ENCODE measurements at regions not wholly inside any gene's neighbourhood (a gene's known extent, or its start where the extent isn't known, plus 50 kb on each side); places are given as distances from the start of the nearest gene placed in this dataset.

- no peak overlapping the region for H3K27ac Mint-ChIP-seq (ENCODE audit: unreplicated experiment)
- DNase-seq (ENCODE audit: low spot score) = no peak
- H3K27me3 Mint-ChIP-seq (ENCODE audit: low read depth) = peaks cover 6% of the 10 kb centered on the region
- no peaks in the 10 kb centered on the region for H3K36me3 Mint-ChIP-seq (ENCODE audit: low read depth)
- no peaks in the 10 kb centered on the region for H3K9me3 Mint-ChIP-seq (ENCODE audit: low read depth)
- no peaks in the 10 kb centered on the region for H3K4me1 Mint-ChIP-seq (ENCODE audit: low read depth)
- H3K4me3 Mint-ChIP-seq (ENCODE audit: unreplicated experiment) = no peak overlapping the region
- TF ChIP-seq, protein P1, sequence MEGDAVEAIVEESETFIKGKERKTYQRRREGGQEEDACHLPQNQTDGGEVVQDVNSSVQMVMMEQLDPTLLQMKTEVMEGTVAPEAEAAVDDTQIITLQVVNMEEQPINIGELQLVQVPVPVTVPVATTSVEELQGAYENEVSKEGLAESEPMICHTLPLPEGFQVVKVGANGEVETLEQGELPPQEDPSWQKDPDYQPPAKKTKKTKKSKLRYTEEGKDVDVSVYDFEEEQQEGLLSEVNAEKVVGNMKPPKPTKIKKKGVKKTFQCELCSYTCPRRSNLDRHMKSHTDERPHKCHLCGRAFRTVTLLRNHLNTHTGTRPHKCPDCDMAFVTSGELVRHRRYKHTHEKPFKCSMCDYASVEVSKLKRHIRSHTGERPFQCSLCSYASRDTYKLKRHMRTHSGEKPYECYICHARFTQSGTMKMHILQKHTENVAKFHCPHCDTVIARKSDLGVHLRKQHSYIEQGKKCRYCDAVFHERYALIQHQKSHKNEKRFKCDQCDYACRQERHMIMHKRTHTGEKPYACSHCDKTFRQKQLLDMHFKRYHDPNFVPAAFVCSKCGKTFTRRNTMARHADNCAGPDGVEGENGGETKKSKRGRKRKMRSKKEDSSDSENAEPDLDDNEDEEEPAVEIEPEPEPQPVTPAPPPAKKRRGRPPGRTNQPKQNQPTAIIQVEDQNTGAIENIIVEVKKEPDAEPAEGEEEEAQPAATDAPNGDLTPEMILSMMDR (IDR thresholded peaks at IDR 0.05) = no peak
Measured at GRCh38 chr11:44454666-44455065, 110.8 kb upstream of the CD82 start.

DNA sequence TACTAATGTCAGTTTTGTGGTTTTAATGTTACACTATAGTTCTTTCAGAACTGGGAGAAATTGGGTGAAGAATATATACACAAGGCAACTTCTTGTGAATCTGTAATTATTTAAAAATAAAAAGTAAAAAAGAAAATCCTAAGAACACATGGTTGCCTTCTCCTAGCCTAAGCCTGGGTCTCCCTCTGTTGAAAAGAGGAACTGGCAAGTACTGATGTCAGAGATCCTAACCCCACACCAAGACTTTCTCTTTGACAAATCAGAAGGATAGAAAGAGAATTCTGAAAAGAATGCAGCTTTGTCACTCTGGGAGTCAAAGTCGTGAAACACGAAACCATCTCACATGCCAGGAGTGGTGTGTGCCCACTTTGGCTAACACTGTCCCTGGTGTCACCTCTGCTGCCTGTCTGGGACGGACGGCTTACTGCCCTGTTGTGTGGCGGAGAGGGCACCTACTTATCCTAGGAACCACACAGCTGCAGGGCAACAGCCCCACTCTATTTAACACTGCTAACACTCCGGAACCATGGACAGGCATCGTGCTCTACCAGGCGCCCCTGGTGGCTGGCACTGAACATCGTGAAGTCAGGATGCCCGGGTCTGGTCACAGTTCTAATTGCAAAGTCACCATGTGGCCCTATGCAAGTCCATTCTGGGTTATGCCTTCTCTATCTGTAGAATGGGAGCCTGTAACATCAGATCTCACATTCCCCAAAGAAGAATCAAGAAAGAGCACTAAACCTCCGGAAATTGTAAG, 108.7 kb upstream of the CD82 start:
- H3K27me3 Mint-ChIP-seq (ENCODE audit: low read depth) = peaks cover 11% of the 10 kb centered on the region
- TF ChIP-seq, protein P1 (IDR thresholded peaks at IDR 0.05) = peak; percentile 49
- no peak for DNase-seq (ENCODE audit: low spot score)
- H3K27ac Mint-ChIP-seq (ENCODE audit: unreplicated experiment) = no peak overlapping the region
- H3K4me1 Mint-ChIP-seq (ENCODE audit: low read depth) = no peaks in the 10 kb centered on the region
- H3K36me3 Mint-ChIP-seq (ENCODE audit: low read depth) = no peaks in the 10 kb centered on the region
- peaks cover 11% of the 10 kb centered on the region for H3K9me3 Mint-ChIP-seq (ENCODE audit: low read depth)
- no peak overlapping the region for H3K4me3 Mint-ChIP-seq (ENCODE audit: unreplicated experiment)

- TF ChIP-seq, protein P1 (IDR thresholded peaks at IDR 0.05) = no peak
- Mint-ChIP-seq H3K4me3 (ENCODE audit: unreplicated experiment) (no peak overlapping the region), H3K9me3 (ENCODE audit: low read depth) (peaks cover 11% of the 10 kb centered on the region), H3K27me3 (ENCODE audit: low read depth) (peaks cover 11% of the 10 kb centered on the region), H3K36me3 (ENCODE audit: low read depth) (no peaks in the 10 kb centered on the region), H3K4me1 (ENCODE audit: low read depth) (no peaks in the 10 kb centered on the region), H3K27ac (ENCODE audit: unreplicated experiment) (no peak overlapping the region)
- DNase-seq (ENCODE audit: low spot score) = no peak
Measured at GRCh38 chr11:44457862-44458261, 107.6 kb upstream of the CD82 start.

DNA sequence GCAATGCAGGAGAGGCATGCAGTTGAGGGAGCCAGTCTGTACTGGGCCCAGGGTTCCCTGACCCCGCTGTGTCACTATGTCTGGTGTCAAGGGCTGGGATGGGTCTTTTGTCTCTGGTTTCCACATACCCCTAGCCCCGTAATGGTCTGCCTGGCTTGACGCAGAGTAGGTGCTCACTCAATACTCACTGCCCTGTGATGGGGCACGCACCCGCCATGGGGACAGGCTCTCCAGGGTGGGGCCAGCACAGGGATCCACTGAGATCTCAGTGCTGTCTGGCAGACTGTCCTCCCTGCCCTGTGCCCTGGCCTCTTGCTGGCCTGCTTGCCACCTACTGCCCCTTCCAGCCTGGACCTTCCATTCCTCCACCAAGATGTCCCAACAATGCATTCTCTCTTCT, 101.7 kb upstream of the CD82 start:
- Mint-ChIP-seq H3K27me3 (ENCODE audit: low read depth) (peaks cover 17% of the 10 kb centered on the region), H3K4me1 (ENCODE audit: low read depth) (peaks cover 3% of the 10 kb centered on the region), H3K9me3 (ENCODE audit: low read depth) (peaks cover 23% of the 10 kb centered on the region), H3K4me3 (ENCODE audit: unreplicated experiment) (no peak overlapping the region), H3K27ac (ENCODE audit: unreplicated experiment) (no peak overlapping the region), H3K36me3 (ENCODE audit: low read depth) (no peaks in the 10 kb centered on the region)
- DNase-seq (ENCODE audit: low spot score) = no peak
- TF ChIP-seq, protein P1 (IDR thresholded peaks at IDR 0.05) = no peak

- peaks cover 3% of the 10 kb centered on the region for H3K4me1 Mint-ChIP-seq (ENCODE audit: low read depth)
- no peak overlapping the region for H3K27ac Mint-ChIP-seq (ENCODE audit: unreplicated experiment)
- no peak for DNase-seq (ENCODE audit: low spot score)
- no peak overlapping the region for H3K4me3 Mint-ChIP-seq (ENCODE audit: unreplicated experiment)
- peaks cover 17% of the 10 kb centered on the region for H3K27me3 Mint-ChIP-seq (ENCODE audit: low read depth)
- TF ChIP-seq, protein P1 (IDR thresholded peaks at IDR 0.05) = no peak
- peaks cover 23% of the 10 kb centered on the region for H3K9me3 Mint-ChIP-seq (ENCODE audit: low read depth)
- H3K36me3 Mint-ChIP-seq (ENCODE audit: low read depth) = no peaks in the 10 kb centered on the region
Measured at GRCh38 chr11:44464741-44465140, 100.7 kb upstream of the CD82 start.
